HEK293T (cell line): ENCODE measurements at regions not wholly inside any gene's neighbourhood (a gene's known extent, or its start where the extent isn't known, plus 50 kb on each side); places are given as distances from the start of the nearest gene placed in this dataset.

Experiments
- ARNT ChIP-seq: fragments of 450-650 bp; IDR thresholded peaks from 2 replicates; pipeline ENCODE4 v1.6.1; 2017; ENCODE audit warnings: mild to moderate bottlenecking
- BHLHE40 ChIP-seq: fragments of 450-650 bp; IDR thresholded peaks from 2 replicates; pipeline ENCODE4 v1.6.1; 2016; ENCODE audit warnings: mild to moderate bottlenecking, moderate library complexity, borderline replicate concordance
- CTBP1 ChIP-seq: fragments of 450-650 bp; IDR thresholded peaks from 2 replicates; pipeline ENCODE4 v1.6.1; 2016; ENCODE audit warnings: borderline replicate concordance
- FOXM1 ChIP-seq: fragments of 450-650 bp; IDR thresholded peaks from 2 replicates; pipeline ENCODE4 v1.6.1; 2017; ENCODE audit warnings: mild to moderate bottlenecking, borderline replicate concordance
- SP1 ChIP-seq: fragments of 450-650 bp; IDR thresholded peaks from 2 replicates; pipeline ENCODE4 v1.6.1; 2017
- TARDBP ChIP-seq: fragments of 450-650 bp; IDR thresholded peaks from 2 replicates; pipeline ENCODE4 v1.6.1; 2016
- TF ChIP-seq, protein P1 (sequence below): fragments of 450-650 bp; IDR thresholded peaks from 2 replicates; pipeline ENCODE4 v1.6.1; 2016

GRCh38 chr6:105794239-105794638 lies 291.9 kb upstream of the PRDM1 start:
- no peak for TF ChIP-seq TARDBP
- TF ChIP-seq CTBP1 = no peak
- no peak for TF ChIP-seq FOXM1
- TF ChIP-seq ARNT = no peak
- TF ChIP-seq BHLHE40 = no peak
- TF ChIP-seq SP1 = no peak
- TF ChIP-seq, protein P1, sequence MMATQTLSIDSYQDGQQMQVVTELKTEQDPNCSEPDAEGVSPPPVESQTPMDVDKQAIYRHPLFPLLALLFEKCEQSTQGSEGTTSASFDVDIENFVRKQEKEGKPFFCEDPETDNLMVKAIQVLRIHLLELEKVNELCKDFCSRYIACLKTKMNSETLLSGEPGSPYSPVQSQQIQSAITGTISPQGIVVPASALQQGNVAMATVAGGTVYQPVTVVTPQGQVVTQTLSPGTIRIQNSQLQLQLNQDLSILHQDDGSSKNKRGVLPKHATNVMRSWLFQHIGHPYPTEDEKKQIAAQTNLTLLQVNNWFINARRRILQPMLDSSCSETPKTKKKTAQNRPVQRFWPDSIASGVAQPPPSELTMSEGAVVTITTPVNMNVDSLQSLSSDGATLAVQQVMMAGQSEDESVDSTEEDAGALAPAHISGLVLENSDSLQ = no peak
